Muscle layer of duodenum (tissue), 2 donors: ENCODE measurements at regions not wholly inside any gene's neighbourhood (a gene's known extent, or its start where the extent isn't known, plus 50 kb on each side); places are given as distances from the start of the nearest gene placed in this dataset.
"Not testable (repeated sequence)": the region's sequence is repeated elsewhere in the genome, so short reads cannot be mapped to it uniquely, and the experiment has no call there.

Experiments
- H3K27ac ChIP-seq: one replicate; pipeline ENCODE4 v1.7.0; 2013; ENCODE audit warnings: mild to moderate bottlenecking, low read length
- H3K27me3 ChIP-seq: one replicate; pipeline ENCODE4 v1.7.0; 2013; ENCODE audit warnings: low read depth, mild to moderate bottlenecking, control low read depth, low read length
- H3K36me3 ChIP-seq, 2 donors: one replicate each; pipeline ENCODE4 v1.7.0; 2013; ENCODE audit warnings: low read length in 2 of 2, control low read depth in 1 of 2, mild to moderate bottlenecking in 1 of 2; ENCODE audit not compliant: insufficient read depth in 2 of 2, control insufficient read depth in 1 of 2
- H3K4me1 ChIP-seq, 2 donors: one replicate each; pipeline ENCODE4 v1.7.0; 2013; ENCODE audit warnings: low read length in 2 of 2, mild to moderate bottlenecking in 2 of 2, control low read depth in 1 of 2, moderate library complexity in 1 of 2; ENCODE audit not compliant: insufficient read depth in 2 of 2, control insufficient read depth in 1 of 2
- H3K4me3 ChIP-seq, 2 donors: one replicate each; pipeline ENCODE4 v1.7.0; 2013; ENCODE audit warnings: low read length in 2 of 2, low read depth in 1 of 2, mild to moderate bottlenecking in 1 of 2
- H3K9me3 ChIP-seq, 2 donors: one replicate each; pipeline ENCODE4 v1.7.0; 2013; ENCODE audit warnings: low read length in 2 of 2, control low read depth in 1 of 2, mild to moderate bottlenecking in 1 of 2; ENCODE audit not compliant: control insufficient read depth in 1 of 2
- donor health status: healthy.

GRCh38 chr1:56258371-56258770, 321.0 kb downstream of the PLPP3 start:
- Histone ChIP-seq H3K27me3 (no peaks in the 10 kb centered on the region), H3K27ac (no peak overlapping the region), H3K36me3 (no peaks in the 10 kb centered on the region), H3K4me1 (peaks cover 7 to 10% of the 10 kb centered on the region in 2 donors), H3K4me3 (no peak overlapping the region), H3K9me3 (peaks cover 0 to 3% of the 10 kb centered on the region in 2 donors)

GRCh38 chr1:56257726-56258125, 321.6 kb downstream of the PLPP3 start:
- Histone ChIP-seq H3K9me3 (peaks cover 0 to 3% of the 10 kb centered on the region in 2 donors), H3K4me1 (peaks cover 7 to 10% of the 10 kb centered on the region in 2 donors), H3K27ac (no peak overlapping the region), H3K27me3 (no peaks in the 10 kb centered on the region), H3K4me3 (no peak overlapping the region), H3K36me3 (no peaks in the 10 kb centered on the region)

- peaks cover 7 to 10% of the 10 kb centered on the region in 2 donors for H3K4me1 ChIP-seq
- no peaks in the 10 kb centered on the region for H3K27me3 ChIP-seq
- peaks cover 0 to 3% of the 10 kb centered on the region in 2 donors for H3K9me3 ChIP-seq
- H3K4me3 ChIP-seq, result no peak overlapping the region
- H3K27ac ChIP-seq, result no peak overlapping the region
- no peaks in the 10 kb centered on the region for H3K36me3 ChIP-seq
These were observed 323.0 kb downstream of the PLPP3 start for GRCh38 chr1:56256153-56257000.

- Histone ChIP-seq H3K9me3 (peaks cover 0 to 3% of the 10 kb centered on the region in 2 donors), H3K27me3 (no peaks in the 10 kb centered on the region), H3K4me1 (peaks cover 7 to 10% of the 10 kb centered on the region in 2 donors), H3K27ac (no peak overlapping the region), H3K4me3 (no peak overlapping the region), H3K36me3 (no peaks in the 10 kb centered on the region)
These were observed 323.7 kb downstream of the PLPP3 start for GRCh38 chr1:56255516-56256152.

GRCh38 chr1:56254130-56254529, 325.2 kb downstream of the PLPP3 start:
- Histone ChIP-seq H3K27ac (no peak overlapping the region), H3K4me1 (peaks cover 7 to 10% of the 10 kb centered on the region in 2 donors), H3K9me3 (no peaks in the 10 kb centered on the region), H3K36me3 (no peaks in the 10 kb centered on the region), H3K27me3 (no peaks in the 10 kb centered on the region), H3K4me3 (no peak overlapping the region)

GRCh38 chr1:56250809-56251208, 328.6 kb downstream of the PLPP3 start:
- H3K36me3 ChIP-seq, result no peaks in the 10 kb centered on the region
- no peak overlapping the region for H3K4me3 ChIP-seq
- no peaks in the 10 kb centered on the region for H3K27me3 ChIP-seq
- no peak overlapping the region for H3K27ac ChIP-seq
- H3K4me1 ChIP-seq, result no peaks in the 10 kb centered on the region
- H3K9me3 ChIP-seq, result no peaks in the 10 kb centered on the region

- H3K4me3 ChIP-seq, result no peak overlapping the region
- H3K4me1 ChIP-seq, result no peaks in the 10 kb centered on the region
- no peaks in the 10 kb centered on the region for H3K27me3 ChIP-seq
- no peaks in the 10 kb centered on the region for H3K36me3 ChIP-seq
- no peak overlapping the region for H3K27ac ChIP-seq
- H3K9me3 ChIP-seq, result no peaks in the 10 kb centered on the region
These were observed 330.1 kb downstream of the PLPP3 start for GRCh38 chr1:56249234-56249633.

GRCh38 chr1:56248138-56248537, 331.2 kb downstream of the PLPP3 start:
- Histone ChIP-seq H3K27ac (no peak overlapping the region), H3K4me3 (no peak overlapping the region), H3K4me1 (no peaks in the 10 kb centered on the region), H3K36me3 (no peaks in the 10 kb centered on the region), H3K27me3 (no peaks in the 10 kb centered on the region), H3K9me3 (no peaks in the 10 kb centered on the region)

- H3K4me3 ChIP-seq, H3K36me3 ChIP-seq, H3K27ac ChIP-seq, H3K27me3 ChIP-seq, H3K4me1 ChIP-seq, H3K9me3 ChIP-seq: not testable (repeated sequence)
These were observed 332.6 kb downstream of the PLPP3 start for GRCh38 chr1:56246726-56247125.

- no peaks in the 10 kb centered on the region for H3K4me1 ChIP-seq
- no peaks in the 10 kb centered on the region for H3K36me3 ChIP-seq
- H3K9me3 ChIP-seq, result peaks cover 2 to 3% of the 10 kb centered on the region in 2 donors
- no peak overlapping the region for H3K4me3 ChIP-seq
- H3K27me3 ChIP-seq, result no peaks in the 10 kb centered on the region
- H3K27ac ChIP-seq, result no peak overlapping the region
These were observed 339.0 kb downstream of the PLPP3 start for GRCh38 chr1:56240400-56240799.

GRCh38 chr1:56237491-56238064, 341.8 kb downstream of the PLPP3 start:
- no peaks in the 10 kb centered on the region for H3K4me1 ChIP-seq
- H3K27ac ChIP-seq, result no peak overlapping the region
- H3K36me3 ChIP-seq, result no peaks in the 10 kb centered on the region
- H3K27me3 ChIP-seq, result no peaks in the 10 kb centered on the region
- peaks cover under 1 to 3% of the 10 kb centered on the region in 2 donors for H3K9me3 ChIP-seq
- no peak overlapping the region for H3K4me3 ChIP-seq
